Liver (tissue), 8 donors: ENCODE measurements at regions not wholly inside any gene's neighbourhood (a gene's known extent, or its start where the extent isn't known, plus 50 kb on each side); places are given as distances from the start of the nearest gene placed in this dataset.

Experiments
- DNase-seq: peaks from one replicate; pipeline ENCODE4 v3.0.0-alpha.2; 2017; ENCODE audit warnings: low spot score
- H3K27ac ChIP-seq, 2 donors: one replicate each; pipeline ENCODE4 v1.7.0; 2013; ENCODE audit warnings: inconsistent platforms in 2 of 2, low read length in 2 of 2, control low read depth in 1 of 2, low read depth in 1 of 2, mild to moderate bottlenecking in 1 of 2
- H3K27me3 ChIP-seq, 4 donors: one replicate each; pipeline versions ENCODE4 v1.6.1 to v1.7.0; 2013; ENCODE audit warnings: low read length in 3 of 4, inconsistent platforms in 1 of 4, mild to moderate bottlenecking in 1 of 4, moderate library complexity in 1 of 4; ENCODE audit not compliant: control insufficient read depth in 4 of 4, insufficient read depth in 4 of 4
- H3K36me3 ChIP-seq, 4 donors: one replicate each; pipeline versions ENCODE4 v1.6.1 to v1.7.0; 2013; ENCODE audit warnings: low read length in 3 of 4, mild to moderate bottlenecking in 3 of 4, low read depth in 1 of 4, moderate library complexity in 1 of 4; ENCODE audit not compliant: control insufficient read depth in 4 of 4, insufficient read depth in 3 of 4
- H3K4me1 ChIP-seq, 4 donors: one replicate each; pipeline versions ENCODE4 v1.6.1 to v1.7.0; 2013; ENCODE audit warnings: low read length in 3 of 4, mild to moderate bottlenecking in 3 of 4, moderate library complexity in 1 of 4; ENCODE audit not compliant: control insufficient read depth in 4 of 4, insufficient read depth in 4 of 4
- H3K4me3 ChIP-seq, 3 donors: one replicate each; pipeline versions ENCODE4 v1.6.1 to v1.7.0; 2013; ENCODE audit warnings: low read length in 3 of 3, control low read depth in 1 of 3, low read depth in 1 of 3, mild to moderate bottlenecking in 1 of 3
- H3K9ac ChIP-seq, 2 donors: one replicate each; pipeline ENCODE4 v1.7.0; 2013; ENCODE audit warnings: low read length in 2 of 2, mild to moderate bottlenecking in 2 of 2, moderate library complexity in 2 of 2, control low read depth in 1 of 2, low read depth in 1 of 2
- H3K9me3 ChIP-seq, 4 donors: one replicate each; pipeline versions ENCODE4 v1.6.1 to v1.7.0; 2013; ENCODE audit warnings: low read length in 3 of 4; ENCODE audit not compliant: control insufficient read depth in 4 of 4
- EGR1 ChIP-seq, 2 donors: IDR thresholded peaks; 2 replicates each; pipeline ENCODE4 v1.6.1; 2016 to 2018; ENCODE audit warnings: antibody characterized with exemption in 2 of 2, low read depth in 2 of 2
- FOXA1 ChIP-seq: IDR thresholded peaks from 2 replicates; pipeline ENCODE4 v1.6.1; 2016; ENCODE audit warnings: antibody characterized with exemption
- GABPA ChIP-seq, 2 donors: IDR thresholded peaks in 1 of 2; conservative IDR thresholded peaks in 1 of 2; 2 replicates each; pipeline ENCODE4 v1.6.1; 2016; ENCODE audit warnings: antibody characterized with exemption in 2 of 2, mild to moderate bottlenecking in 1 of 2, moderate library complexity in 1 of 2
- HNF4A ChIP-seq, 2 donors: conservative IDR thresholded peaks; 2 replicates each; pipeline ENCODE4 v1.6.1; 2016; ENCODE audit warnings: antibody characterized with exemption in 2 of 2, mild to moderate bottlenecking in 2 of 2
- HNF4G ChIP-seq: IDR thresholded peaks from 2 replicates; pipeline ENCODE4 v1.6.1; 2016; ENCODE audit warnings: antibody characterized with exemption
- JUND ChIP-seq, 2 donors: IDR thresholded peaks; 2 replicates each; pipeline ENCODE4 v1.6.1; 2016; ENCODE audit warnings: antibody characterized with exemption in 2 of 2
- NR2F2 ChIP-seq: IDR thresholded peaks from 2 replicates; pipeline ENCODE4 v1.6.1; 2016; ENCODE audit warnings: antibody characterized with exemption
- RXRA ChIP-seq, 2 donors: IDR thresholded peaks; 2 replicates each; pipeline ENCODE4 v1.6.1; 2017 to 2018; ENCODE audit warnings: antibody characterized with exemption in 2 of 2, mild to moderate bottlenecking in 1 of 2
- SP1 ChIP-seq: IDR thresholded peaks from 2 replicates; pipeline ENCODE4 v1.6.1; 2018; ENCODE audit warnings: antibody characterized with exemption, mild to moderate bottlenecking
- TAF1 ChIP-seq: conservative IDR thresholded peaks from 2 replicates; pipeline ENCODE4 v1.6.1; 2016; ENCODE audit warnings: antibody characterized with exemption, mild to moderate bottlenecking
- YY1 ChIP-seq: IDR thresholded peaks from 2 replicates; pipeline ENCODE4 v1.6.1; 2016; ENCODE audit warnings: antibody characterized with exemption, mild to moderate bottlenecking
- WGBS: extraction: QIAGEN DNeasy Blood & Tissue Kit; methylation state at CpG from one replicate; pipeline ENCODE4 v1.1.7; 2013; 5-methylcytosine and 5-hydroxymethylcytosine counted together
- TF ChIP-seq, protein P1 (sequence below): IDR thresholded peaks from 2 replicates; pipeline ENCODE4 v1.6.1; 2016; ENCODE audit warnings: antibody characterized with exemption
- TF ChIP-seq, protein P2 (sequence below): IDR thresholded peaks from 2 replicates; pipeline ENCODE4 v1.6.1; 2016; ENCODE audit warnings: antibody characterized with exemption
- TF ChIP-seq, protein P3 (sequence below): fragments of 150-350 bp; IDR thresholded peaks from 2 replicates; pipeline ENCODE4 v1.5.1; 2017; ENCODE audit warnings: improper control_type of control experiment, low read depth, low read length; ENCODE audit not compliant: missing input control
- TF ChIP-seq, protein P4 (sequence below): IDR thresholded peaks from 2 replicates; pipeline ENCODE4 v1.6.1; 2016; ENCODE audit warnings: antibody characterized with exemption, mild to moderate bottlenecking
- TF ChIP-seq, protein P5 (sequence below): IDR thresholded peaks from 2 replicates; pipeline ENCODE4 v1.6.1; 2016; ENCODE audit warnings: antibody characterized with exemption
- donor health status: healthy.
- donor health status: healthy.
- donor health status: healthy.
- donor health status: healthy.
- donor health status: healthy.

DNA sequence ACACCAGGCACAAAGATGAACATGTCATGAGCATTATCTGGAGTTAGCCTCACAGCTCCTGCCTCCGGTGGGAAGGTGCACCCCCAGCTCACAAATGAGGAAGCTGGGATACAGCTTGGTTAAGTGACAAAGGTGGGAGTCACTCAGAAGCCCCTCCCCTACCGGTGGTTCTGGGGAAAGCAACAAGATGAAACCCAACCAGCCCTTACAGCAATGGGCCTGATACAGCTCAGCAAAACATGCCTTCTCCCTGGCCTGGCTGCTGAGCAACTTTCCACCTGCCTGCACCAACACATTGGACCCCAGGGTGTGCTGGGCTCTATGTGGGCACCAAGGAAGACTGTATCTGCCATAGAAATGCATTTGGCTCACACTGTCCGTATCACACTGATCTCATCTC lies 113.2 kb downstream of the GYPC start:
- H3K9me3 ChIP-seq = no peaks in the 10 kb centered on the region
- no peak overlapping the region for H3K9ac ChIP-seq
- no peaks in the 10 kb centered on the region for H3K4me1 ChIP-seq
- WGBS = 75% methylated on average over 3 of the region's 3 CpGs
- TF ChIP-seq YY1 (no peak), EGR1 (IDR thresholded peaks at IDR 0.05; ENCODE audit: low read depth in 2 of 2) (no peak), FOXA1 (no peak), RXRA (IDR thresholded peaks at IDR 0.05) (no peak)
- TF ChIP-seq, protein P1, sequence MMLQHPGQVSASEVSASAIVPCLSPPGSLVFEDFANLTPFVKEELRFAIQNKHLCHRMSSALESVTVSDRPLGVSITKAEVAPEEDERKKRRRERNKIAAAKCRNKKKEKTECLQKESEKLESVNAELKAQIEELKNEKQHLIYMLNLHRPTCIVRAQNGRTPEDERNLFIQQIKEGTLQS = no peak
- TF ChIP-seq, protein P2, sequence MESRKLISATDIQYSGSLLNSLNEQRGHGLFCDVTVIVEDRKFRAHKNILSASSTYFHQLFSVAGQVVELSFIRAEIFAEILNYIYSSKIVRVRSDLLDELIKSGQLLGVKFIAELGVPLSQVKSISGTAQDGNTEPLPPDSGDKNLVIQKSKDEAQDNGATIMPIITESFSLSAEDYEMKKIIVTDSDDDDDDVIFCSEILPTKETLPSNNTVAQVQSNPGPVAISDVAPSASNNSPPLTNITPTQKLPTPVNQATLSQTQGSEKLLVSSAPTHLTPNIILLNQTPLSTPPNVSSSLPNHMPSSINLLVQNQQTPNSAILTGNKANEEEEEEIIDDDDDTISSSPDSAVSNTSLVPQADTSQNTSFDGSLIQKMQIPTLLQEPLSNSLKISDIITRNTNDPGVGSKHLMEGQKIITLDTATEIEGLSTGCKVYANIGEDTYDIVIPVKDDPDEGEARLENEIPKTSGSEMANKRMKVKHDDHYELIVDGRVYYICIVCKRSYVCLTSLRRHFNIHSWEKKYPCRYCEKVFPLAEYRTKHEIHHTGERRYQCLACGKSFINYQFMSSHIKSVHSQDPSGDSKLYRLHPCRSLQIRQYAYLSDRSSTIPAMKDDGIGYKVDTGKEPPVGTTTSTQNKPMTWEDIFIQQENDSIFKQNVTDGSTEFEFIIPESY = no peak
- TF ChIP-seq, protein P3, sequence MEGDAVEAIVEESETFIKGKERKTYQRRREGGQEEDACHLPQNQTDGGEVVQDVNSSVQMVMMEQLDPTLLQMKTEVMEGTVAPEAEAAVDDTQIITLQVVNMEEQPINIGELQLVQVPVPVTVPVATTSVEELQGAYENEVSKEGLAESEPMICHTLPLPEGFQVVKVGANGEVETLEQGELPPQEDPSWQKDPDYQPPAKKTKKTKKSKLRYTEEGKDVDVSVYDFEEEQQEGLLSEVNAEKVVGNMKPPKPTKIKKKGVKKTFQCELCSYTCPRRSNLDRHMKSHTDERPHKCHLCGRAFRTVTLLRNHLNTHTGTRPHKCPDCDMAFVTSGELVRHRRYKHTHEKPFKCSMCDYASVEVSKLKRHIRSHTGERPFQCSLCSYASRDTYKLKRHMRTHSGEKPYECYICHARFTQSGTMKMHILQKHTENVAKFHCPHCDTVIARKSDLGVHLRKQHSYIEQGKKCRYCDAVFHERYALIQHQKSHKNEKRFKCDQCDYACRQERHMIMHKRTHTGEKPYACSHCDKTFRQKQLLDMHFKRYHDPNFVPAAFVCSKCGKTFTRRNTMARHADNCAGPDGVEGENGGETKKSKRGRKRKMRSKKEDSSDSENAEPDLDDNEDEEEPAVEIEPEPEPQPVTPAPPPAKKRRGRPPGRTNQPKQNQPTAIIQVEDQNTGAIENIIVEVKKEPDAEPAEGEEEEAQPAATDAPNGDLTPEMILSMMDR = no peak
- TF ChIP-seq, protein P4, sequence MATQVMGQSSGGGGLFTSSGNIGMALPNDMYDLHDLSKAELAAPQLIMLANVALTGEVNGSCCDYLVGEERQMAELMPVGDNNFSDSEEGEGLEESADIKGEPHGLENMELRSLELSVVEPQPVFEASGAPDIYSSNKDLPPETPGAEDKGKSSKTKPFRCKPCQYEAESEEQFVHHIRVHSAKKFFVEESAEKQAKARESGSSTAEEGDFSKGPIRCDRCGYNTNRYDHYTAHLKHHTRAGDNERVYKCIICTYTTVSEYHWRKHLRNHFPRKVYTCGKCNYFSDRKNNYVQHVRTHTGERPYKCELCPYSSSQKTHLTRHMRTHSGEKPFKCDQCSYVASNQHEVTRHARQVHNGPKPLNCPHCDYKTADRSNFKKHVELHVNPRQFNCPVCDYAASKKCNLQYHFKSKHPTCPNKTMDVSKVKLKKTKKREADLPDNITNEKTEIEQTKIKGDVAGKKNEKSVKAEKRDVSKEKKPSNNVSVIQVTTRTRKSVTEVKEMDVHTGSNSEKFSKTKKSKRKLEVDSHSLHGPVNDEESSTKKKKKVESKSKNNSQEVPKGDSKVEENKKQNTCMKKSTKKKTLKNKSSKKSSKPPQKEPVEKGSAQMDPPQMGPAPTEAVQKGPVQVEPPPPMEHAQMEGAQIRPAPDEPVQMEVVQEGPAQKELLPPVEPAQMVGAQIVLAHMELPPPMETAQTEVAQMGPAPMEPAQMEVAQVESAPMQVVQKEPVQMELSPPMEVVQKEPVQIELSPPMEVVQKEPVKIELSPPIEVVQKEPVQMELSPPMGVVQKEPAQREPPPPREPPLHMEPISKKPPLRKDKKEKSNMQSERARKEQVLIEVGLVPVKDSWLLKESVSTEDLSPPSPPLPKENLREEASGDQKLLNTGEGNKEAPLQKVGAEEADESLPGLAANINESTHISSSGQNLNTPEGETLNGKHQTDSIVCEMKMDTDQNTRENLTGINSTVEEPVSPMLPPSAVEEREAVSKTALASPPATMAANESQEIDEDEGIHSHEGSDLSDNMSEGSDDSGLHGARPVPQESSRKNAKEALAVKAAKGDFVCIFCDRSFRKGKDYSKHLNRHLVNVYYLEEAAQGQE = no peak
- H3K27me3 ChIP-seq = peaks cover 0 to 3% (median 0%) of the 10 kb centered on the region in 4 donors
- H3K4me3 ChIP-seq = no peak overlapping the region
- no peak for DNase-seq
- no peak overlapping the region for H3K27ac ChIP-seq
- no peaks in the 10 kb centered on the region for H3K36me3 ChIP-seq

DNA sequence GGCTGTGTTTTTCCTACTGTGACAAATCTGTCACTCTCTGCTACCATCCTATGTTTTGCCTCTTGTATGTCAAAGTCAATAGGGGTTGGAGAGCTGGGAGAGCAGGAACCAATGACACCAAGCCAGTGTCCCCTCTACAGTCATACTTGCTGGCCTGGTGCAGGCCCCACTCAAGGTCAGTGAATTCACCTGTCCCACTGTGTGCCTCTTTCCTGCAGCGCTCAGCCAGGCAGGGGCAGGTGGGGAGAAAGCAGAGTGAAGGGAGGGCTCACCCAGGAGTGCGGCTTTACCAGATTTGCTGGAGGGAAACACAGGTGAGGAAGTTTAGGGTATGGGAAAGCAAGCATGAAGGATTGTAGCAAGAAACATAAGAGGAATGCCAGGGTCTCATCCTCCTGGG lies 114.5 kb downstream of the GYPC start:
- H3K4me1 ChIP-seq = no peaks in the 10 kb centered on the region
- no peak overlapping the region for H3K4me3 ChIP-seq
- H3K27me3 ChIP-seq = peaks cover 0 to 3% (median 0%) of the 10 kb centered on the region in 4 donors
- H3K27ac ChIP-seq = no peak overlapping the region
- no peaks in the 10 kb centered on the region for H3K36me3 ChIP-seq
- WGBS = 93% methylated on average over 2 of the region's 2 CpGs
- TF ChIP-seq, protein P3 = no peak
- TF ChIP-seq JUND (IDR thresholded peaks at IDR 0.05) = no peak
- TF ChIP-seq, protein P1 = no peak
- TF ChIP-seq TAF1 = no peak
- no peak for TF ChIP-seq FOXA1
- no peak for TF ChIP-seq SP1
- TF ChIP-seq, protein P5, sequence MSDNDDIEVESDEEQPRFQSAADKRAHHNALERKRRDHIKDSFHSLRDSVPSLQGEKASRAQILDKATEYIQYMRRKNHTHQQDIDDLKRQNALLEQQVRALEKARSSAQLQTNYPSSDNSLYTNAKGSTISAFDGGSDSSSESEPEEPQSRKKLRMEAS = no peak
- TF ChIP-seq YY1 = no peak
- no peak for TF ChIP-seq HNF4A (conservative IDR thresholded peaks at IDR 0.05)
- no peak for TF ChIP-seq GABPA (IDR thresholded peaks at IDR 0.05 in 1 of 2, conservative IDR thresholded peaks at IDR 0.05 in 1 of 2)
- TF ChIP-seq HNF4G = no peak
- no peak for TF ChIP-seq RXRA (IDR thresholded peaks at IDR 0.05)
- TF ChIP-seq NR2F2 = no peak
- no peaks in the 10 kb centered on the region for H3K9me3 ChIP-seq
- no peak overlapping the region for H3K9ac ChIP-seq
- DNase-seq = no peak
